Ishikawa (cell line): ENCODE measurements at regions not wholly inside any gene's neighbourhood (a gene's known extent, or its start where the extent isn't known, plus 50 kb on each side); places are given as distances from the start of the nearest gene placed in this dataset.

Experiments
- CEBPB ChIP-seq: IDR thresholded peaks from 2 replicates; pipeline ENCODE4 v1.6.1; 2012
- CREB1 ChIP-seq: IDR thresholded peaks from 2 replicates; pipeline ENCODE4 v1.6.1; 2012; ENCODE audit warnings: low read depth
- EGR1 ChIP-seq: IDR thresholded peaks from 2 replicates; pipeline ENCODE4 v1.6.1; 2012
- EP300 ChIP-seq: IDR thresholded peaks from 2 replicates; pipeline ENCODE4 v1.6.1; 2012; ENCODE audit warnings: borderline replicate concordance
- FOXM1 ChIP-seq: IDR thresholded peaks from 2 replicates; pipeline ENCODE4 v1.6.1; 2012; ENCODE audit warnings: low read depth, borderline replicate concordance
- NFIC ChIP-seq: IDR thresholded peaks from 2 replicates; pipeline ENCODE4 v1.6.1; 2012
- RAD21 ChIP-seq: IDR thresholded peaks from 2 replicates; pipeline ENCODE4 v1.6.1; 2012; ENCODE audit warnings: low read depth
- REST ChIP-seq: IDR thresholded peaks from 2 replicates; pipeline ENCODE4 v1.6.1; 2012; ENCODE audit warnings: low read depth, mild to moderate bottlenecking
- TAF1 ChIP-seq: IDR thresholded peaks from 2 replicates; pipeline ENCODE4 v1.6.1; 2012; ENCODE audit warnings: low read depth, mild to moderate bottlenecking
- TCF12 ChIP-seq: IDR thresholded peaks from 2 replicates; pipeline ENCODE4 v1.6.1; 2012; ENCODE audit warnings: low read depth
- TEAD4 ChIP-seq: IDR thresholded peaks from 2 replicates; pipeline ENCODE4 v1.6.1; 2012
- USF1 ChIP-seq: IDR thresholded peaks from 2 replicates; pipeline ENCODE4 v1.6.1; 2012
- YY1 ChIP-seq: IDR thresholded peaks from 2 replicates; pipeline ENCODE4 v1.6.1; 2012; ENCODE audit warnings: low read depth
- ZBTB7A ChIP-seq: IDR thresholded peaks from 2 replicates; pipeline ENCODE4 v1.6.1; 2012; ENCODE audit warnings: low read depth
- TF ChIP-seq, protein P1 (sequence below): IDR thresholded peaks from 2 replicates; pipeline ENCODE4 v1.6.1; 2012

DNA sequence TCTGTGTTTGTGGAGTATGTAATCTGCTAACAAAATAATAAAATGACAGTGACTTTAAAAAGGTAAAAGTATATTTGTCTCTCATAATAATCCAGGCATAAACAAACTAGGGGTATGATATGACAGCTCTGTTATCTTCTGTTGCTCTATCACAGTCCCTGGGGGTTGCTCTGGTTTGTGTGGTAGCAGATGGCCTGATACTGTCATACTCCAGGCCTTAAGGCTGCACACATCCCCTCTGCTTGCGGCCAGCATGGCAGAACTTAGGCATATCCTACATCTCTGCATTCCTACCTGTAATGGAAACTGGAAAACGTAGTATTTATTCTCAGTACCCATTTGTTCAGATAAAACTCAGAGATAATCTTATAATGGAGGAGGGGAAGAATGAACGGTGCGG, 117.9 kb upstream of the HAND2 start:
- no peak for TF ChIP-seq YY1
- no peak for TF ChIP-seq NFIC
- TF ChIP-seq TAF1 = no peak
- TF ChIP-seq TEAD4 = no peak
- no peak for TF ChIP-seq EGR1
- TF ChIP-seq, protein P1, sequence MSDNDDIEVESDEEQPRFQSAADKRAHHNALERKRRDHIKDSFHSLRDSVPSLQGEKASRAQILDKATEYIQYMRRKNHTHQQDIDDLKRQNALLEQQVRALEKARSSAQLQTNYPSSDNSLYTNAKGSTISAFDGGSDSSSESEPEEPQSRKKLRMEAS = no peak
- TF ChIP-seq ZBTB7A = no peak
- no peak for TF ChIP-seq CEBPB
- TF ChIP-seq TCF12 = no peak
- TF ChIP-seq EP300 = no peak
- no peak for TF ChIP-seq USF1
- TF ChIP-seq CREB1 = no peak
- no peak for TF ChIP-seq RAD21
- TF ChIP-seq REST = no peak
- TF ChIP-seq FOXM1 = no peak

DNA sequence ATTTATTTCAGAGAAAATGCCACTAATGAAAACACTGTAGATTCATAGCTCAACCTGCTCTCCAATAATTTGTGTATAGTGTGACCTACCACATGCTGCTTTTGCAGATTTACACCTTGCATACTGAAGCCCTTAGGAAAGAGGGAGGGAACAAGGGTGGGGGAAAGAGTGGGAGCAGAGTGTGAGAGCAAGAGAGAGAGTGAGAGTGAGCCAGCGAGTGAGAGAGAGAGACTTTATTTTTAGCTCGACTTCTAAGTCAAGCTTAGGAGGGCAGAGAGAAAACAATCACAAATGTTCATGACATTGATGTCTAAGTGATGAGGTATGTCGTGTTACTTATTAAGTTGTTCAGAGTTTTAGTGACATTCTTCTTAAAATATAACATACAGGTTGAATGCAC, 112.5 kb upstream of the HAND2 start:
- no peak for TF ChIP-seq YY1
- no peak for TF ChIP-seq RAD21
- TF ChIP-seq NFIC = no peak
- TF ChIP-seq EGR1 = no peak
- no peak for TF ChIP-seq USF1
- TF ChIP-seq CREB1 = no peak
- no peak for TF ChIP-seq TCF12
- TF ChIP-seq, protein P1 = no peak
- no peak for TF ChIP-seq REST
- no peak for TF ChIP-seq TEAD4
- TF ChIP-seq TAF1 = no peak
- no peak for TF ChIP-seq EP300
- TF ChIP-seq CEBPB = no peak
- TF ChIP-seq FOXM1 = no peak
- no peak for TF ChIP-seq ZBTB7A

- TF ChIP-seq TAF1 = no peak
- TF ChIP-seq USF1 = no peak
- no peak for TF ChIP-seq ZBTB7A
- TF ChIP-seq, protein P1 = no peak
- TF ChIP-seq EP300 = no peak
- no peak for TF ChIP-seq REST
- TF ChIP-seq CEBPB = no peak
- no peak for TF ChIP-seq FOXM1
- TF ChIP-seq TEAD4 = no peak
- TF ChIP-seq YY1 = no peak
- no peak for TF ChIP-seq TCF12
- no peak for TF ChIP-seq CREB1
- TF ChIP-seq RAD21 = no peak
- TF ChIP-seq NFIC = no peak
- TF ChIP-seq EGR1 = no peak
These were observed 105.4 kb upstream of the HAND2 start for GRCh38 chr4:173635395-173635794.
